ENCODE measurements at regions not wholly inside any gene's neighbourhood (a gene's known extent, or its start where the extent isn't known, plus 50 kb on each side); places are given as distances from the start of the nearest gene placed in this dataset.

DNA sequence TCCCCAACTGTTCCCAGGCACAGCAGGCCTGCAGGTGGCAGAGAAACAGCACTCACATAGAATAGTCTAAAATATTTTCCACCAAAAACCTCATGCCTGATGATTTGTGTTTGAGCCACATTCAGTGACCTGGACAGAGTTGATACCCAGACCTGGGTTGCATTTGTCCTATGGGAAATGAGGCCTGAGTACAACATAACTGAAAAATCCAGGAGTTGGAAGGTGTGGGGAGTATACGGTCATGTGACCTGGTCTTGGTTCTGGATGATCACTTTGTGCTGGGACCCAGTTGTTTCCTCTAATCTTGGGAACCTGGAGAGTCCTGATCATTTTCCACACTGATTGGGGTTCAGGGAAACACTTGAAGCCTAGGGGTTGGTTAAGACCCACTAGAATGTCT, 200.3 kb upstream of the MPHOSPH6 start:
- Histone ChIP-seq H3K36me3 (ENCODE audit: control insufficient read depth in 2 of 4, insufficient read depth in 4 of 4, low read length in 3 of 4) (no peaks in the 10 kb centered on the region), H3K4me3 (ENCODE audit: extremely low read depth in 1 of 4, insufficient read depth in 2 of 4, low read depth in 3 of 4, low read length in 4 of 4) (no peak overlapping the region), H4K8ac (ENCODE audit: extremely low read depth, insufficient read depth, low read length) (no peak overlapping the region), H3K27me3 (replicated peaks in 1 of 4; ENCODE audit: control insufficient read depth in 3 of 4, extremely low read depth in 1 of 4, insufficient read depth in 3 of 4, low read length in 3 of 4) (no peaks in the 10 kb centered on the region), H3K14ac (ENCODE audit: insufficient read length) (no peak overlapping the region), H2AK5ac (ENCODE audit: low read depth, low read length) (no peak overlapping the region), H3K4me1 (replicated peaks in 1 of 4; ENCODE audit: control insufficient read depth in 3 of 4, insufficient read depth in 4 of 4, low read length in 3 of 4) (no peaks in the 10 kb centered on the region), H2BK15ac (ENCODE audit: low read length) (no peak overlapping the region), H3K4ac (replicated peaks; ENCODE audit: insufficient read length, low read depth, low read length) (no peak overlapping the region), H3K18ac (ENCODE audit: extremely low read depth, low read length) (no peak overlapping the region), H4K91ac (replicated peaks; ENCODE audit: insufficient read length, low read length) (no peak overlapping the region), H3K9me3 (ENCODE audit: insufficient read depth in 2 of 2, low read depth in 1 of 2, low read length in 1 of 2) (no peaks in the 10 kb centered on the region), H3K4me2 (ENCODE audit: insufficient read depth in 1 of 2, low read depth in 2 of 2, low read length in 2 of 2) (no peak overlapping the region), H2AFZ (ENCODE audit: low read length) (no peak overlapping the region), H3K79me2 (ENCODE audit: control insufficient read depth in 1 of 2, insufficient read depth in 2 of 2, low read length in 2 of 2) (no peaks in the 10 kb centered on the region), H3K23ac (ENCODE audit: insufficient read length) (no peak overlapping the region), H4K5ac (ENCODE audit: insufficient read length, low read depth, low read length) (no peak overlapping the region), H2BK12ac (ENCODE audit: low read depth, low read length) (no peak overlapping the region), H3K56ac (replicated peaks; ENCODE audit: insufficient read length, low read depth, low read length) (no peak overlapping the region), H3K23me2 (ENCODE audit: low read depth, low read length) (no peaks in the 10 kb centered on the region), H2BK120ac (replicated peaks; ENCODE audit: low read depth, low read length) (no peak overlapping the region), H3K27ac (ENCODE audit: low read depth, low read length) (no peak overlapping the region), H2BK20ac (ENCODE audit: low read length) (no peak overlapping the region), H2BK5ac (ENCODE audit: low read depth, low read length) (no peak overlapping the region), H4K20me1 (replicated peaks in 1 of 2; ENCODE audit: control insufficient read depth in 1 of 2, insufficient read depth in 2 of 2, low read length in 2 of 2) (no peaks in the 10 kb centered on the region), H3K79me1 (ENCODE audit: low read depth, low read length) (no peaks in the 10 kb centered on the region), H3K9ac (replicated peaks in 1 of 4; ENCODE audit: extremely low read depth in 1 of 4, low read depth in 3 of 4, low read length in 3 of 4) (no peak overlapping the region)
- 100% methylated on average over 1 of the region's 1 CpG; no CpG with 5 or more reads in 1 of the 2 experiments for WGBS, 2 experiments (ENCODE audit: extremely low coverage in 1 of 2, insufficient coverage in 1 of 2, insufficient read length in 1 of 2, insufficient replicate concordance in 2 of 2, low coverage in 1 of 2, low lambda C conversion rate in 2 of 2, missing lambda C conversion rate in 1 of 2)
- POLR2A ChIA-PET (ENCODE audit: partially characterized antibody), result no interaction called here
- CTCF ChIA-PET (ENCODE audit: partially characterized antibody), result interaction anchor here (0.7 to 2.6 kb wide), 3 partner anchors 22 to 234 kb away, joined by 3 to 6 read pairs (median 3); no protein-coding TSS in a partner anchor
- no peak for DNase-seq (ENCODE audit: low read depth in 1 of 2, low spot score in 2 of 2)
- no peak for FAIRE-seq
- TF ChIP-seq, protein P1, sequence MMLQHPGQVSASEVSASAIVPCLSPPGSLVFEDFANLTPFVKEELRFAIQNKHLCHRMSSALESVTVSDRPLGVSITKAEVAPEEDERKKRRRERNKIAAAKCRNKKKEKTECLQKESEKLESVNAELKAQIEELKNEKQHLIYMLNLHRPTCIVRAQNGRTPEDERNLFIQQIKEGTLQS (IDR thresholded peaks at IDR 0.05; ENCODE audit: insufficient read depth, low read depth, low read length), result no peak
- no peak for TF ChIP-seq BRCA1 (IDR thresholded peaks at IDR 0.05; ENCODE audit: low read depth, low read length)
- no peak for TF ChIP-seq SRF (IDR thresholded peaks at IDR 0.05; ENCODE audit: low read depth, low read length)
- TF ChIP-seq TEAD4 (IDR thresholded peaks at IDR 0.05; ENCODE audit: low read depth, low read length), result no peak
- TF ChIP-seq CHD2 (IDR thresholded peaks at IDR 0.05; ENCODE audit: low read length), result no peak
- no peak for TF ChIP-seq EP300 (IDR thresholded peaks at IDR 0.05; ENCODE audit: borderline replicate concordance in 1 of 2, low read depth in 2 of 2, low read length in 2 of 2)
- no peak for TF ChIP-seq SIN3A (conservative IDR thresholded peaks at IDR 0.05 in 1 of 2, IDR thresholded peaks at IDR 0.05 in 1 of 2; ENCODE audit: low read depth in 1 of 2, low read length in 2 of 2)
- no peak for TF ChIP-seq HDAC6 (IDR thresholded peaks at IDR 0.05; ENCODE audit: low read depth, low read length)

All from H1 (cell line).